ENCODE measurements at regions not wholly inside any gene's neighbourhood (a gene's known extent, or its start where the extent isn't known, plus 50 kb on each side); places are given as distances from the start of the nearest gene placed in this dataset.

DNA sequence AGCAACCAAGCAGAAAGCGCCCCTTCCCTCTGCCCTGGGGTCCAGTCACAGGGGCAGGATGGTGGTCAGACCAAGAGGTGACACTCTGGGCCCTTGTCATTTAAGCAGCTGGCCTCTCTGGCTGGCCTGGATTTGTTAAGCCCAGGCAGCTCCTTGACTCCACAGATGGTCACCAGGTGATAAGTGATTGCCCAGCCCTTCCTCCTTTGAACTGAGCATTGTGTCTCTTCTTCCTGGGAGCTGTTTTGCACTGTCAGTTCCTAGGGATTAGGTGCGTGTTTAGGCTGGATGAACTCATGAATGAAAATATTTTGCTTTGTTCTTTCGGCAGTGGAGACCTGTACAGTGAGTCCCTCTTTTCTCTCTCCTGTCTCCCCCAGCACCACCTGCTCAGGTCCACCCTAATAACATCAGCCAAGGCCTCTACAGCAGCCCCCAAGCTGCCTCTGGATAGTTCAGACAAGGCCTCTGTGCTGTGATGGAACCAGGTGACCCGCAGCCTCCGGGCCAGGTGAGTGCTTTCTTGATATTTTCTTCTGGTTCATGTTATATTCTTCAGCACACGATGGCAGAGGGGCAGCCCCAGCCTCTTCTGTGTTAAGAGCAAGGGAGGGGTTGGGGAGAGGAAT is 139.7 kb upstream of the PITX1 start:
- Histone ChIP-seq H3K4me2 (ENCODE audit: control insufficient read depth, insufficient read depth) (no peak overlapping the region), H3K27me3 (replicated peaks in 1 of 2; ENCODE audit: control insufficient read depth in 2 of 2, insufficient read depth in 2 of 2, low read length in 1 of 2) (peaks cover 2 to 6% of the 10 kb centered on the region in 2 experiments; a peak in 3 of 4 replicates), H3K79me2 (ENCODE audit: control insufficient read depth, insufficient read depth, low read length) (no peaks in the 10 kb centered on the region), H4K20me1 (ENCODE audit: control insufficient read depth, insufficient read depth) (no peaks in the 10 kb centered on the region), H3K9me3 (replicated peaks; ENCODE audit: control insufficient read depth, insufficient read depth, low read length) (no peaks in the 10 kb centered on the region), H3K4me1 (ENCODE audit: control insufficient read depth, insufficient read depth, low read length) (no peaks in the 10 kb centered on the region), H3K36me3 (ENCODE audit: control insufficient read depth in 2 of 2, insufficient read depth in 2 of 2, low read length in 1 of 2) (no peaks in the 10 kb centered on the region), H2AFZ (ENCODE audit: control insufficient read depth, low read depth, low read length) (no peak overlapping the region), H3K4me3 (no peak overlapping the region), H3K9ac (ENCODE audit: control insufficient read depth, insufficient read depth, low read length) (no peak overlapping the region), H3K27ac (ENCODE audit: control insufficient read depth, insufficient read depth) (no peak overlapping the region)
- in situ Hi-C loops (cut with MboI) (no loop called here), intact Hi-C loops (cut with micrococcal nuclease; ENCODE audit: unreplicated experiment) (no loop called here)
- no peak for ATAC-seq
- POLR2A ChIA-PET: no interaction called here
- no TSS peak for BruUV-seq (replicated peaks)
- 3% methylated on average over 6 of the region's 6 CpGs for WGBS (ENCODE audit: insufficient coverage, insufficient replicate concordance, low lambda C conversion rate, missing lambda C conversion rate)
- SMC1A ChIA-PET (ENCODE audit: uncharacterized antibody, unreplicated experiment): no interaction called here
- CTCF ChIA-PET: no interaction called here
- no peak for TF ChIP-seq ZSCAN29 (IDR thresholded peaks at IDR 0.05)
- TF ChIP-seq, protein P1, sequence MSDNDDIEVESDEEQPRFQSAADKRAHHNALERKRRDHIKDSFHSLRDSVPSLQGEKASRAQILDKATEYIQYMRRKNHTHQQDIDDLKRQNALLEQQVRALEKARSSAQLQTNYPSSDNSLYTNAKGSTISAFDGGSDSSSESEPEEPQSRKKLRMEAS (IDR thresholded peaks at IDR 0.05; ENCODE audit: low read depth, low read length): no peak
- no peak for TF ChIP-seq IKZF2 (IDR thresholded peaks at IDR 0.05)
- TF ChIP-seq CHD4 (IDR thresholded peaks at IDR 0.05): no peak
- no peak for TF ChIP-seq HCFC1 (IDR thresholded peaks at IDR 0.05; ENCODE audit: low read length)
- no peak for TF ChIP-seq ZNF384 (IDR thresholded peaks at IDR 0.05; ENCODE audit: borderline replicate concordance, low read depth, low read length)
- no peak for TF ChIP-seq BACH1 (IDR thresholded peaks at IDR 0.05; ENCODE audit: borderline replicate concordance)
- RAD21 ChIA-PET (ENCODE audit: unreplicated experiment): no interaction called here
- FAIRE-seq: no peak
- no peak for DNase-seq (ENCODE audit: low read depth, low spot score)

DNA sequence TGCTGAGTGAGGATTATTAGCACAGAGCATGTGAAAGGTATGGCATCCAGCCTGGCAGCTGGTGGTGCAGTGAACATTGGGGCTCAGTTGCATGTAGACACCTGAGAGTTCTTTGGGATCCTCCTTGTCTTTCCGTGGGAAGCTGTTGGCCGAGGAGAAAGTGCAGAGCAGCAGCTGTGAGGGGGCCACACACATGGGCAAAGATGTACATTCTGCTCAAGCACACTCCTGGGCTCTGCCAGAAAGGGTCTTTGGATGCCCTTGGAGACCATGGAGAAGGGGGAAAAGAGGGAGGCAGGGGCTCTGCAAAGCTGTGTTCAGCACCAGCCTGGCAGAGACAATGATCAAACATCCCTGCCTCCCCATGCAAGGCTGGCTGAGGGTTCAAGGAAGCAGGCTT is 138.7 kb upstream of the PITX1 start:
- intact Hi-C loops (cut with micrococcal nuclease; ENCODE audit: unreplicated experiment): no loop called here
- FAIRE-seq (no peak), ATAC-seq (no peak), DNase-seq (ENCODE audit: low read depth, low spot score) (no peak)
- Histone ChIP-seq H4K20me1 (ENCODE audit: control insufficient read depth, insufficient read depth) (no peaks in the 10 kb centered on the region), H3K79me2 (ENCODE audit: control insufficient read depth, insufficient read depth, low read length) (no peaks in the 10 kb centered on the region), H3K27ac (ENCODE audit: control insufficient read depth, insufficient read depth) (no peak overlapping the region), H2AFZ (ENCODE audit: control insufficient read depth, low read depth, low read length) (no peak overlapping the region), H3K9ac (ENCODE audit: control insufficient read depth, insufficient read depth, low read length) (no peak overlapping the region), H3K4me1 (ENCODE audit: control insufficient read depth, insufficient read depth, low read length) (no peaks in the 10 kb centered on the region), H3K4me2 (ENCODE audit: control insufficient read depth, insufficient read depth) (no peak overlapping the region), H3K4me3 (no peak overlapping the region), H3K36me3 (ENCODE audit: control insufficient read depth in 2 of 2, insufficient read depth in 2 of 2, low read length in 1 of 2) (no peaks in the 10 kb centered on the region), H3K27me3 (replicated peaks in 1 of 2; ENCODE audit: control insufficient read depth in 2 of 2, insufficient read depth in 2 of 2, low read length in 1 of 2) (peaks cover 5 to 6% of the 10 kb centered on the region in 2 experiments; a peak in 3 of 4 replicates), H3K9me3 (replicated peaks; ENCODE audit: control insufficient read depth, insufficient read depth, low read length) (no peaks in the 10 kb centered on the region)
- BruUV-seq (replicated peaks): no TSS peak
- in situ Hi-C loops (cut with MboI): no loop called here
- SMC1A ChIA-PET (ENCODE audit: uncharacterized antibody, unreplicated experiment): no interaction called here
- POLR2A ChIA-PET: no interaction called here
- RAD21 ChIA-PET (ENCODE audit: unreplicated experiment): no interaction called here
- 0% methylated on average over 2 of the region's 2 CpGs for WGBS (ENCODE audit: insufficient coverage, insufficient replicate concordance, low lambda C conversion rate, missing lambda C conversion rate)
- CTCF ChIA-PET: no interaction called here
- TF ChIP-seq TCF3 (IDR thresholded peaks at IDR 0.05; ENCODE audit: borderline replicate concordance, insufficient read depth, low read depth, low read length) (no peak), POLR2AphosphoS2 (IDR thresholded peaks at IDR 0.05; ENCODE audit: low read depth, low read length) (no peak)
- TF ChIP-seq, protein P2, sequence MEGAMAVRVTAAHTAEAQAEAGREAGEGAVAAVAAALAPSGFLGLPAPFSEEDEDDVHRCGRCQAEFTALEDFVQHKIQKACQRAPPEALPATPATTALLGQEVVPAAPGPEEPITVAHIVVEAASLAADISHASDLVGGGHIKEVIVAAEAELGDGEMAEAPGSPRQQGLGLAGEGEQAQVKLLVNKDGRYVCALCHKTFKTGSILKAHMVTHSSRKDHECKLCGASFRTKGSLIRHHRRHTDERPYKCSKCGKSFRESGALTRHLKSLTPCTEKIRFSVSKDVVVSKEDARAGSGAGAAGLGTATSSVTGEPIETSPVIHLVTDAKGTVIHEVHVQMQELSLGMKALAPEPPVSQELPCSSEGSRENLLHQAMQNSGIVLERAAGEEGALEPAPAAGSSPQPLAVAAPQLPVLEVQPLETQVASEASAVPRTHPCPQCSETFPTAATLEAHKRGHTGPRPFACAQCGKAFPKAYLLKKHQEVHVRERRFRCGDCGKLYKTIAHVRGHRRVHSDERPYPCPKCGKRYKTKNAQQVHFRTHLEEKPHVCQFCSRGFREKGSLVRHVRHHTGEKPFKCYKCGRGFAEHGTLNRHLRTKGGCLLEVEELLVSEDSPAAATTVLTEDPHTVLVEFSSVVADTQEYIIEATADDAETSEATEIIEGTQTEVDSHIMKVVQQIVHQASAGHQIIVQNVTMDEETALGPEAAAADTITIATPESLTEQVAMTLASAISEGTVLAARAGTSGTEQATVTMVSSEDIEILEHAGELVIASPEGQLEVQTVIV (IDR thresholded peaks at IDR 0.05; ENCODE audit: borderline replicate concordance, partially characterized antibody): no peak
- TF ChIP-seq, protein P3, sequence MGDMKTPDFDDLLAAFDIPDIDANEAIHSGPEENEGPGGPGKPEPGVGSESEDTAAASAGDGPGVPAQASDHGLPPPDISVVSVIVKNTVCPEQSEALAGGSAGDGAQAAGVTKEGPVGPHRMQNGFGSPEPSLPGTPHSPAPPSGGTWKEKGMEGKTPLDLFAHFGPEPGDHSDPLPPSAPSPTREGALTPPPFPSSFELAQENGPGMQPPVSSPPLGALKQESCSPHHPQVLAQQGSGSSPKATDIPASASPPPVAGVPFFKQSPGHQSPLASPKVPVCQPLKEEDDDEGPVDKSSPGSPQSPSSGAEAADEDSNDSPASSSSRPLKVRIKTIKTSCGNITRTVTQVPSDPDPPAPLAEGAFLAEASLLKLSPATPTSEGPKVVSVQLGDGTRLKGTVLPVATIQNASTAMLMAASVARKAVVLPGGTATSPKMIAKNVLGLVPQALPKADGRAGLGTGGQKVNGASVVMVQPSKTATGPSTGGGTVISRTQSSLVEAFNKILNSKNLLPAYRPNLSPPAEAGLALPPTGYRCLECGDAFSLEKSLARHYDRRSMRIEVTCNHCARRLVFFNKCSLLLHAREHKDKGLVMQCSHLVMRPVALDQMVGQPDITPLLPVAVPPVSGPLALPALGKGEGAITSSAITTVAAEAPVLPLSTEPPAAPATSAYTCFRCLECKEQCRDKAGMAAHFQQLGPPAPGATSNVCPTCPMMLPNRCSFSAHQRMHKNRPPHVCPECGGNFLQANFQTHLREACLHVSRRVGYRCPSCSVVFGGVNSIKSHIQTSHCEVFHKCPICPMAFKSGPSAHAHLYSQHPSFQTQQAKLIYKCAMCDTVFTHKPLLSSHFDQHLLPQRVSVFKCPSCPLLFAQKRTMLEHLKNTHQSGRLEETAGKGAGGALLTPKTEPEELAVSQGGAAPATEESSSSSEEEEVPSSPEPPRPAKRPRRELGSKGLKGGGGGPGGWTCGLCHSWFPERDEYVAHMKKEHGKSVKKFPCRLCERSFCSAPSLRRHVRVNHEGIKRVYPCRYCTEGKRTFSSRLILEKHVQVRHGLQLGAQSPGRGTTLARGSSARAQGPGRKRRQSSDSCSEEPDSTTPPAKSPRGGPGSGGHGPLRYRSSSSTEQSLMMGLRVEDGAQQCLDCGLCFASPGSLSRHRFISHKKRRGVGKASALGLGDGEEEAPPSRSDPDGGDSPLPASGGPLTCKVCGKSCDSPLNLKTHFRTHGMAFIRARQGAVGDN (IDR thresholded peaks at IDR 0.05): no peak
